Heart left ventricle (tissue), 13 donors: ENCODE measurements at regions not wholly inside any gene's neighbourhood (a gene's known extent, or its start where the extent isn't known, plus 50 kb on each side); places are given as distances from the start of the nearest gene placed in this dataset.

Experiments
- POLR2A ChIP-seq, 2 donors: fragments of 450-650 bp; IDR thresholded peaks; one replicate each; pipeline ENCODE4 v1.6.1; 2017; ENCODE audit warnings: antibody characterized with exemption in 2 of 2, mild to moderate bottlenecking in 2 of 2, moderate library complexity in 2 of 2
- TF ChIP-seq, protein P1 (sequence below), 12 donors: fragments of 200-600 bp; sonication (generic) in 4 of 12; IDR thresholded peaks; one replicate each; pipeline versions ENCODE4 v1.5.0 to v1.8.0; 2018 to 2022; ENCODE audit warnings: antibody characterized with exemption in 12 of 12, mild to moderate bottlenecking in 5 of 12
- donor health status: ischemic (EF 13 %, LVEDD 7.1; RV severe dilation, severe dysfunction).
- donor health status: DM: no; HTN: yes; CAD: no.
- donor health status: DM: no; HTN: no; CAD: no.
- donor health status: ischemic (EF 25% LVEDD 6.9; RV normal size, moderate dysfunction).
- donor health status: ischemic (EF 25% LVEDD 5.7; RV mildly dilated, moderate dysfunction).
- donor health status: ischemic (EF 35%, LVEDD 5.7; RV mildly dilated, moderate dysfunction).
- donor health status: nonischemic (EF 11% LVEDD 7.7; RV severe dilation, severe dysfunction).
- donor health status: DM: yes; HTN: yes; CAD: no.
- donor health status: PGD.
- donor health status: ischemic (EF 29% LVEDD 5.4; RV normal size, mild dysfunction).
- donor health status: nonischemic (EF 23%, LVEDD 6.1; RV moderate dilation, normal function).

- TF ChIP-seq POLR2A (IDR thresholded peaks at IDR 0.05), result no peak
- TF ChIP-seq, protein P1, sequence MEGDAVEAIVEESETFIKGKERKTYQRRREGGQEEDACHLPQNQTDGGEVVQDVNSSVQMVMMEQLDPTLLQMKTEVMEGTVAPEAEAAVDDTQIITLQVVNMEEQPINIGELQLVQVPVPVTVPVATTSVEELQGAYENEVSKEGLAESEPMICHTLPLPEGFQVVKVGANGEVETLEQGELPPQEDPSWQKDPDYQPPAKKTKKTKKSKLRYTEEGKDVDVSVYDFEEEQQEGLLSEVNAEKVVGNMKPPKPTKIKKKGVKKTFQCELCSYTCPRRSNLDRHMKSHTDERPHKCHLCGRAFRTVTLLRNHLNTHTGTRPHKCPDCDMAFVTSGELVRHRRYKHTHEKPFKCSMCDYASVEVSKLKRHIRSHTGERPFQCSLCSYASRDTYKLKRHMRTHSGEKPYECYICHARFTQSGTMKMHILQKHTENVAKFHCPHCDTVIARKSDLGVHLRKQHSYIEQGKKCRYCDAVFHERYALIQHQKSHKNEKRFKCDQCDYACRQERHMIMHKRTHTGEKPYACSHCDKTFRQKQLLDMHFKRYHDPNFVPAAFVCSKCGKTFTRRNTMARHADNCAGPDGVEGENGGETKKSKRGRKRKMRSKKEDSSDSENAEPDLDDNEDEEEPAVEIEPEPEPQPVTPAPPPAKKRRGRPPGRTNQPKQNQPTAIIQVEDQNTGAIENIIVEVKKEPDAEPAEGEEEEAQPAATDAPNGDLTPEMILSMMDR (IDR thresholded peaks at IDR 0.05), result no peak
Measured at GRCh38 chr15:66996094-66996493, 69.3 kb upstream of the SMAD3 start.
